ENCODE measurements at regions not wholly inside any gene's neighbourhood (a gene's known extent, or its start where the extent isn't known, plus 50 kb on each side); places are given as distances from the start of the nearest gene placed in this dataset.
"Not testable (repeated sequence)": the region's sequence is repeated elsewhere in the genome, so short reads cannot be mapped to it uniquely, and the experiment has no call there.

DNA sequence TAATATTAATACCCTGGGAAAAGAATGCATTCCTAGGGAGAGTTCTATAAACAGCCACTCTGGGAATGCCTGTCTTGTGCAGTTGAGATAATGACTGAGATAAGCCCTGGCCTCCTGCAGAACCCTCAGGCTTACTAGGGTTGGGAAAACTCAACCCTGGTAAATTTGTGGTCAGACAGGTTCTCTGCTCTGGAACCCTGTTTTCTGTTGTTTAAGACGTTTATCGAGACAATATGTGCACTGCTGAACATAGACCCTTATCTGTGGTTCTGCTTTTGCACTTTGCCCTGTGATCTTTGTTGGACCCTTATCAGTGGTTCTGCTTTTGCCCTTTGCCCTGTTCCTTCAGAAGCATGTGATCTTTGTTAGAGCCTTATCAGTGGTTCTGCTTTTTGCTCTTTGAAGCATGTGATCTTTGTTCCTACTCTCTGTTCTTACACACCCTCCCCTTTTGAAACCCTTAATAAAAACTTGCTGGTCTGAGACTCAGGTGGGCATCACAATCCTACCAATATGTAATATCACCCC, 2754.0 kb downstream of the PCDH9 start:
- TF ChIP-seq POLR2AphosphoS5 (IDR thresholded peaks at IDR 0.05; ENCODE audit: low read depth, low read length); POLR2A (IDR thresholded peaks at IDR 0.05; ENCODE audit: insufficient read depth in 1 of 2, low read depth in 2 of 2, low read length in 2 of 2): not testable (repeated sequence)
